ENCODE measurements at regions not wholly inside any gene's neighbourhood (a gene's known extent, or its start where the extent isn't known, plus 50 kb on each side); places are given as distances from the start of the nearest gene placed in this dataset.

- no peak for DNase-seq (ENCODE audit: low read depth in 2 of 2)
These were observed 90.2 kb upstream of the SKOR2 start for GRCh38 chr18:47341678-47342077.

GRCh38 chr18:47334966-47335365, 83.5 kb upstream of the SKOR2 start:
- DNase-seq (ENCODE audit: low read depth in 2 of 2), result no peak

- no peak for DNase-seq (ENCODE audit: low read depth in 2 of 2)
These were observed 82.6 kb upstream of the SKOR2 start for GRCh38 chr18:47333926-47334635.

GRCh38 chr18:47331641-47332040, 80.2 kb upstream of the SKOR2 start:
- no peak for DNase-seq (ENCODE audit: low read depth in 2 of 2)

GRCh38 chr18:47331026-47331425, 79.6 kb upstream of the SKOR2 start:
- DNase-seq (ENCODE audit: low read depth in 2 of 2), result no peak

- no peak for DNase-seq (ENCODE audit: low read depth in 2 of 2)
These were observed 71.7 kb upstream of the SKOR2 start for GRCh38 chr18:47323158-47323557.

GRCh38 chr18:47321815-47322214, 70.4 kb upstream of the SKOR2 start:
- no peak for DNase-seq (ENCODE audit: low read depth in 2 of 2)

- DNase-seq (ENCODE audit: low read depth in 2 of 2), result no peak
These were observed 66.5 kb upstream of the SKOR2 start for GRCh38 chr18:47317824-47318508.

GRCh38 chr18:47316924-47317323, 65.5 kb upstream of the SKOR2 start:
- DNase-seq (ENCODE audit: low read depth in 2 of 2), result no peak

- DNase-seq (ENCODE audit: low read depth in 2 of 2), result no peak
These were observed 62.4 kb upstream of the SKOR2 start for GRCh38 chr18:47313901-47314300.

GRCh38 chr18:47311585-47311984, 60.1 kb upstream of the SKOR2 start:
- DNase-seq (ENCODE audit: low read depth in 2 of 2), result no peak

Data from stimulated activated CD8-positive, alpha-beta memory T cell treated with anti-CD3 and anti-CD28 coated beads, Interleukin-7, amount 100 ng/mL, for 1 hour (primary cell).